Neuronal stem cell (in vitro differentiated cells): ENCODE measurements at regions not wholly inside any gene's neighbourhood (a gene's known extent, or its start where the extent isn't known, plus 50 kb on each side); places are given as distances from the start of the nearest gene placed in this dataset.

Source experiments
- DNase-seq: peaks from one replicate; pipeline ENCODE4 v3.0.0-alpha.2; 2013; ENCODE audit warnings: low spot score
- H2AFZ ChIP-seq: one replicate; pipeline ENCODE4 v1.6.1; 2013; ENCODE audit warnings: mild to moderate bottlenecking, low read length, inconsistent platforms
- H2AK5ac ChIP-seq: 2 replicates; pipeline ENCODE4 v1.6.1; 2013; ENCODE audit warnings: low read depth, mild to moderate bottlenecking, inconsistent platforms, low read length, moderate library complexity, mixed read lengths
- H2BK120ac ChIP-seq: 2 replicates; pipeline ENCODE4 v1.6.1; 2013; ENCODE audit warnings: low read depth, mild to moderate bottlenecking, inconsistent platforms, low read length, moderate library complexity, mixed read lengths
- H2BK12ac ChIP-seq: one replicate; pipeline ENCODE4 v1.6.1; 2013; ENCODE audit warnings: low read length, inconsistent platforms
- H2BK15ac ChIP-seq: 2 replicates; pipeline ENCODE4 v1.6.1; 2013; ENCODE audit warnings: mild to moderate bottlenecking, low read length, inconsistent platforms, mixed read lengths
- H2BK5ac ChIP-seq: one replicate; pipeline ENCODE4 v1.6.1; 2013; ENCODE audit warnings: inconsistent platforms, mild to moderate bottlenecking, low read length, moderate library complexity
- H3K14ac ChIP-seq: one replicate; pipeline ENCODE4 v1.6.1; 2013; ENCODE audit warnings: low read length, inconsistent platforms
- H3K18ac ChIP-seq: 2 replicates; pipeline ENCODE4 v1.6.1; 2013; ENCODE audit warnings: low read length, inconsistent platforms
- H3K23ac ChIP-seq: 2 replicates; pipeline ENCODE4 v1.6.1; 2013; ENCODE audit warnings: low read depth, mild to moderate bottlenecking, mixed read lengths, low read length, inconsistent platforms; ENCODE audit not compliant: poor library complexity
- H3K27ac ChIP-seq: replicated peaks from 3 replicates; pipeline ENCODE4 v1.5.1; 2013; ENCODE audit warnings: low read length, inconsistent platforms
- H3K27me3 ChIP-seq, 3 experiments: 2 replicates each; pipeline ENCODE4 v1.6.1; 2013; ENCODE audit warnings: low read length in 3 of 3, mild to moderate bottlenecking in 2 of 3, inconsistent platforms in 1 of 3, low read depth in 1 of 3, mixed read lengths in 1 of 3, moderate library complexity in 1 of 3; ENCODE audit not compliant: control insufficient read depth in 3 of 3, insufficient read depth in 3 of 3
- H3K36me3 ChIP-seq, 2 donors: replicated peaks in 1 of 2; 2 replicates each; pipeline ENCODE4 v1.6.1; 2013; ENCODE audit warnings: low read length in 2 of 2; ENCODE audit not compliant: control insufficient read depth in 2 of 2, insufficient read depth in 2 of 2
- H3K4ac ChIP-seq: 2 replicates; pipeline ENCODE4 v1.6.1; 2013; ENCODE audit warnings: inconsistent platforms, mild to moderate bottlenecking, low read length, moderate library complexity
- H3K4me1 ChIP-seq, 2 donors: 1 replicate in 1 of 2; 2 replicates in 1 of 2; pipeline ENCODE4 v1.6.1; 2013; ENCODE audit warnings: low read length in 2 of 2, low read depth in 1 of 2; ENCODE audit not compliant: control insufficient read depth in 2 of 2, insufficient read depth in 1 of 2
- H3K4me2 ChIP-seq: one replicate; pipeline ENCODE4 v1.6.1; 2013; ENCODE audit warnings: mild to moderate bottlenecking, low read length, inconsistent platforms; ENCODE audit not compliant: insufficient read depth, poor library complexity, severe bottlenecking
- H3K4me3 ChIP-seq, 2 donors: 2 replicates each; pipeline ENCODE4 v1.5.1; 2013; ENCODE audit warnings: low read length in 2 of 2, mild to moderate bottlenecking in 2 of 2, inconsistent platforms in 1 of 2, moderate library complexity in 1 of 2
- H3K79me1 ChIP-seq: one replicate; pipeline ENCODE4 v1.6.1; 2013; ENCODE audit warnings: low read depth, mild to moderate bottlenecking, inconsistent platforms, low read length, moderate library complexity
- H3K9ac ChIP-seq: one replicate; pipeline ENCODE4 v1.6.1; 2013; ENCODE audit warnings: mild to moderate bottlenecking, low read depth, low read length, inconsistent platforms; ENCODE audit not compliant: poor library complexity
- H3K9me3 ChIP-seq, 2 donors: replicated peaks in 1 of 2; 2 replicates each; pipeline versions ENCODE3 to v1.6.1; 2013; ENCODE audit warnings: low read length in 2 of 2, mild to moderate bottlenecking in 2 of 2, inconsistent platforms in 1 of 2, low read depth in 1 of 2, mixed read lengths in 1 of 2, moderate library complexity in 1 of 2; ENCODE audit not compliant: control insufficient read depth in 2 of 2, insufficient read depth in 1 of 2
- H4K8ac ChIP-seq: one replicate; pipeline ENCODE4 v1.6.1; 2013; ENCODE audit warnings: low read depth, mild to moderate bottlenecking, inconsistent platforms, low read length, moderate library complexity
- H4K91ac ChIP-seq: one replicate; pipeline ENCODE4 v1.6.1; 2013; ENCODE audit warnings: low read length, low read depth, mild to moderate bottlenecking, inconsistent platforms; ENCODE audit not compliant: poor library complexity
- WGBS, 2 donors: extraction: QIAGEN DNeasy Blood & Tissue Kit; methylation state at CpG; one replicate each; pipeline ENCODE4 v1.1.7; 2013; ENCODE audit warnings: missing lambda C conversion rate in 2 of 2, mixed read lengths in 1 of 2; ENCODE audit not compliant: insufficient read length in 2 of 2, insufficient replicate concordance in 1 of 2; ENCODE audit errors: extremely low coverage in 2 of 2; 5-methylcytosine and 5-hydroxymethylcytosine counted together

DNA sequence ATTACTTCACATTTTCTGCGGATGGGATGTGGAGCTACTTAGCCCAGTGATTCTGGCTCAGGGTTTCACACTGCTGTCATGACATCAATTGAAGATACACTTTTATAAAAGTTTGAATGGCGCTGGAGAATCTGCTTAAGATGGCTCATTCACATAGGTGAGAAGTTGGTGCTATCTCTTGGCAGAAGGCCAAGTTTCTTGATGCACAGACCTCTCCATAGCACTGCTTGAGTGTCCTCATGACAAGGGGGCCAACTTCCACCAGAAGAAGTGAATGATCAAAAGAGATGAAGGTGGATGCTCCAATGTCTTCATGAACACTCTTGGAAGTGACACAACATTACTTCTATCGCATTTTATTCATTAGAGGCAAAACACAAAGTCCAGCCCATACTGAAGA lies 403.7 kb upstream of the CCNG1 start:
- Histone ChIP-seq H2BK5ac (no peak overlapping the region), H2BK120ac (no peak overlapping the region), H3K79me1 (no peaks in the 10 kb centered on the region), H3K18ac (no peak overlapping the region), H3K27me3 (no peaks in the 10 kb centered on the region), H3K36me3 (no peaks in the 10 kb centered on the region), H2AFZ (no peak overlapping the region), H4K8ac (no peak overlapping the region), H2AK5ac (no peak overlapping the region), H3K9ac (no peak overlapping the region), H3K4me1 (no peaks in the 10 kb centered on the region), H3K9me3 (no peaks in the 10 kb centered on the region), H3K4me3 (no peak overlapping the region), H3K14ac (no peak overlapping the region), H2BK12ac (no peak overlapping the region), H3K23ac (no peak overlapping the region), H2BK15ac (no peak overlapping the region), H4K91ac (no peak overlapping the region), H3K4me2 (no peak overlapping the region), H3K27ac (no peak overlapping the region), H3K4ac (no peak overlapping the region)
- no CpG with 5 or more reads among the region's 3 CpGs for WGBS, 2 donors
- no peak for DNase-seq

DNA sequence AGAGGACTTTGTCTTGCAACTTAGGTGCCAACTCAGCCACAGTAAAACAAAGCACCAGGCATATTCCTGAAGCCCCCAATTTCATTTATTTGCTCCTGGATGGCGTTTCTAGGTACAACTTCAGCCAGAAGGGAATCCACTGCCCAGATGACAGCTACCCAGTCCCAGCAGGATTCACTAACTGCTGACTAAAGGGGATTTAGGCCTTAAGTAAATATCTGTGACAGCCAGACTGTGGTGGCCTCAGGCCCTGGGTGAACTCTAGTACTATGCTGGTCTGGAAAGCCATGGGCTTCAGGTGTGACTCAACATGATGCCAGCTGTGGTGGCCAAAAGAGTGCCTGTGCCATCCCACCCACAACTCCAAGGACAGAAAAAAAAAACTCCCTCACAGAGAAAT lies 396.1 kb upstream of the CCNG1 start:
- Histone ChIP-seq H3K27ac (no peak overlapping the region), H3K9ac (no peak overlapping the region), H3K4me2 (no peak overlapping the region), H3K14ac (no peak overlapping the region), H3K23ac (no peak overlapping the region), H4K91ac (no peak overlapping the region), H3K4ac (no peak overlapping the region), H2BK12ac (no peak overlapping the region), H3K9me3 (no peaks in the 10 kb centered on the region), H2BK120ac (no peak overlapping the region), H3K18ac (no peak overlapping the region), H3K27me3 (no peaks in the 10 kb centered on the region), H4K8ac (no peak overlapping the region), H3K4me3 (no peak overlapping the region), H2BK15ac (no peak overlapping the region), H3K4me1 (no peaks in the 10 kb centered on the region), H3K79me1 (no peaks in the 10 kb centered on the region), H3K36me3 (no peaks in the 10 kb centered on the region), H2BK5ac (no peak overlapping the region), H2AFZ (no peak overlapping the region), H2AK5ac (no peak overlapping the region)
- DNase-seq, result no peak
- no CpG with 5 or more reads among the region's 1 CpG for WGBS, 2 donors

DNA sequence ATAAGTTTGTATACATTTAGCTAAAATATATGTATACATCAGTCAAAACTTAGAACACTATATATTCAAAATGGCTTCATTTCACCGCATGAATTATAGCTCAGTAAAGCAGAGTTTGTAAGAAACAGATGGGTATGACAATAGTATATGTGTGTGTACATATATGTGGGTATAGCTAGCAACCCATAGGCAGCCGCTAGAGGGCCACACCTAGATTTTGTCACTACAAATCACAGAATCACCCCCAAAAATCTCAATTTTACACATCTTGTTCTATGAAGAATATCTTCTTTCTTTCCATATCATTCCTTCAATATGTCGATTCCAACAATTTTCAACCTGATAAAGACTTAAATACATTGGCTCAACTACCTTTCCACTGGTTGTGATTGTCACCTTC lies 357.8 kb upstream of the CCNG1 start:
- no peak overlapping the region for H4K91ac ChIP-seq
- no peak overlapping the region for H3K14ac ChIP-seq
- H2BK15ac ChIP-seq, result no peak overlapping the region
- no peak overlapping the region for H3K4ac ChIP-seq
- no peak overlapping the region for H4K8ac ChIP-seq
- no peak overlapping the region for H3K23ac ChIP-seq
- H3K27ac ChIP-seq, result no peak overlapping the region
- no peak overlapping the region for H2BK12ac ChIP-seq
- no peaks in the 10 kb centered on the region for H3K9me3 ChIP-seq
- no peak overlapping the region for H2BK5ac ChIP-seq
- no peaks in the 10 kb centered on the region for H3K27me3 ChIP-seq
- H3K36me3 ChIP-seq, result no peaks in the 10 kb centered on the region
- WGBS, 2 donors, result 100% methylated on average over 1 of the region's 3 CpGs; no CpG with 5 or more reads in 1 of the 2 donors
- H3K4me1 ChIP-seq, result no peaks in the 10 kb centered on the region
- H2AK5ac ChIP-seq, result no peak overlapping the region
- H3K18ac ChIP-seq, result no peak overlapping the region
- no peak for DNase-seq
- no peak overlapping the region for H3K4me2 ChIP-seq
- no peak overlapping the region for H3K9ac ChIP-seq
- H3K79me1 ChIP-seq, result peaks cover 1% of the 10 kb centered on the region
- H2BK120ac ChIP-seq, result no peak overlapping the region
- H3K4me3 ChIP-seq, result no peak overlapping the region
- no peak overlapping the region for H2AFZ ChIP-seq

DNA sequence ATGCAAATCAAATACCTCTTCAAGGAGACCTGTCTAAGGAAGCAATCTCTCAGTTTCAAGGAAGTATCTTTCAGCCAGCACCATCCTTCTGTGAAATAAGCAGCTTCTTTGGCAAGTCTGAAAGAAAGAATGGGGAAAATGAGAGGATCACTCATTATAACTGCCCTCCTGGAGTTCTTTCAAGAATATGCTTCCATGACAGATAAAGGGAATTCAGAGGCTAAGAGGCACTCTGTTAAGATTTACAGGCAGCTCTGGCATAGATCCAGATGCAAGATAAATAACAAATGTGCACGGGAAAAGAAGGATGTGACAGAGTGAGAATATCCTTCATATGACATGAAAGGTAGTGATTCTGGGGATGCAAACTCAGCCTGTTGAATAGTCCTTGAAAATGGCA lies 348.2 kb upstream of the CCNG1 start:
- no peak overlapping the region for H2BK12ac ChIP-seq

More for the DNA sequence above, 348.2 kb upstream of the CCNG1 start:
- Histone ChIP-seq H3K9me3 (no peaks in the 10 kb centered on the region), H2BK5ac (no peak overlapping the region), H3K27ac (no peak overlapping the region), H4K8ac (no peak overlapping the region), H2AK5ac (no peak overlapping the region), H3K4me3 (no peak overlapping the region), H3K14ac (no peak overlapping the region), H3K4ac (no peak overlapping the region), H3K36me3 (no peaks in the 10 kb centered on the region), H3K4me2 (no peak overlapping the region), H2BK120ac (no peak overlapping the region), H3K27me3 (no peaks in the 10 kb centered on the region), H3K9ac (no peak overlapping the region), H3K18ac (no peak overlapping the region), H3K23ac (no peak overlapping the region), H3K4me1 (peaks cover 0 to 2% of the 10 kb centered on the region in 2 donors), H2AFZ (no peak overlapping the region), H4K91ac (no peak overlapping the region), H2BK15ac (no peak overlapping the region), H3K79me1 (no peaks in the 10 kb centered on the region)
- no CpG with 5 or more reads among the region's 1 CpG for whole genome bisulfite sequencing, 2 donors
- peak; percentile 5 for DNase-seq
